NCI-H2227 treated with DMSO at 0.1 percent for 48 hours (cell line): ENCODE measurements at regions not wholly inside any gene's neighbourhood (a gene's known extent, or its start where the extent isn't known, plus 50 kb on each side); places are given as distances from the start of the nearest gene placed in this dataset.

ENCODE experiments used
- DNase-seq: peaks from one replicate; lab custom pipeline; 2025; lab: John Stamatoyannopoulos, UW

DNA sequence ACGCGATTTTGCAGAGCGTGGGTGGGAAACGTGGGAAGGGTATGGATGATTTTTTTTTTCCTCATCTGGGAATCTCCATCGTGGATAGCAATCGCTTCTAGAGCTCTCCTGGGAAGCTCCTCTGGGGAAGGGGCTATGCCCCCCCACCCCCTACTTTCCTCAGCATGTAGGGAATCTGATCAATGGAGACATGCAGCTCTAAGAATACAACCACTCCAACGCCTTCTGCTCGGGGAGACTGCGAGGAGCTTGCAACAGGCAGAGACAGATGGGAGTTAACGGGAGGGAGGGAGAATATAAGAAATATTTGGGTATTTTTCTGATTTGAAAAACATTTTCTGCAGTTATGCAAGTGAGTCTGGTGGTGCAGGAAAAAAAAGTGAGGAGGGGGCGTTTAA is 104.6 kb upstream of the HSD17B12 start:
- DNase-seq = no peak

DNA sequence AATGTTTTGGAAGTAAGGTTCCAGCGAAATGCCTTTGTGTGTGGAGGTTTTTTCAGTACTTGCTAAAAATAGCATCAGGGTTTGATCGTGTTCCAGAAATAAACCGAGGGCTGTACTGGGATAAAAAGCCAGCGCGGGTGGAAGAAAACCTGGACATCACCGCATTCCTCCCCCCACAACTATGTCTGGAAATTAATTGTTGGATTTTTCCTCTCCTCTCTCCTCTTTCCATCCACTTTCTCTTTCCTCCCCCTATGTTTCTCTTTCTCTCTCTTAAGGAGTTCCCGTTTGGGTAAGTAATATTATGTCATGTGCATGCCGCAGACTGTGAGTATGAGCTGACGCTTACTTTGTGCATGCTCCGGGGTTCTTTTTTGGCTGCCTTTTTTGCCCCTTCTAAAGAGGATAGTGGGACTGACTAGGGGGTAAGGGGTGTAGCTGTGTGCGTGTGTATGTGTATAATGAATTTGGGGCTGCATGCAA is 104.2 kb upstream of the HSD17B12 start:
- no peak for DNase-seq

DNA sequence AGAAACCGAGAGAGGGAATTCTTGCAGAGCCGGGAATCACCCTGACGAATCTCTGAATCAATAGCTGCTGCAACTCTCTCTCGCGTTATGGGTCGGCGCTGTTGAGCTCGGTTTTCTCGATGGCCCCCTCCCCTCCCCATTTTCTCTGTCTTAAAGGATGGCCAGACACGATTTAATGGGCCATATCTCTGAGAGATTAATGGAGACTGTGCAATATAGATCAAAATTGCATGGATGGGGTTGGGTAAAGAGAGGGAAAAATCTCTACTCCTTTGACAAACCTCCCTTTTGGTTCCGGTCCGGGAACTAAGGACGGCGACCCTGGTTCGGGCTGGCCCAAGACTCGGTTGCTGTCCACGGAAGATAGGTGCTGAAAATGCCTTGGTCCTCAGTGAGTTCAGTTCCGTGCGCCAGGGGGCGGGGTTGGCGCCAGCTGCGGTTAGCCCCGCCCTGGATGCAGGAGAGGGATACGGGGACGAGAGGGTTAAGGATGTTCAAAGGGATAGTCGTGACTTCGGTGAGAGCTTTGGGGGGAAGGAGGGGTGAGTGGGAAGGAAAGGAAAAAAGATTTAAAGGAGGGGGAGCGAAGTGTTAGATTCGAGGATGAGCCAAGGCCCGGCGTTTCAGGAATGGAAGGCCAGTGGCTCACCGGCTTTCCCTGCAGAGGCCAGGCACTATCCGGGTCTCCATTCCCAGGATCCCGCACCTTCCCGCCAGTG is 103.6 kb upstream of the HSD17B12 start:
- peak; percentile 27 for DNase-seq

DNA sequence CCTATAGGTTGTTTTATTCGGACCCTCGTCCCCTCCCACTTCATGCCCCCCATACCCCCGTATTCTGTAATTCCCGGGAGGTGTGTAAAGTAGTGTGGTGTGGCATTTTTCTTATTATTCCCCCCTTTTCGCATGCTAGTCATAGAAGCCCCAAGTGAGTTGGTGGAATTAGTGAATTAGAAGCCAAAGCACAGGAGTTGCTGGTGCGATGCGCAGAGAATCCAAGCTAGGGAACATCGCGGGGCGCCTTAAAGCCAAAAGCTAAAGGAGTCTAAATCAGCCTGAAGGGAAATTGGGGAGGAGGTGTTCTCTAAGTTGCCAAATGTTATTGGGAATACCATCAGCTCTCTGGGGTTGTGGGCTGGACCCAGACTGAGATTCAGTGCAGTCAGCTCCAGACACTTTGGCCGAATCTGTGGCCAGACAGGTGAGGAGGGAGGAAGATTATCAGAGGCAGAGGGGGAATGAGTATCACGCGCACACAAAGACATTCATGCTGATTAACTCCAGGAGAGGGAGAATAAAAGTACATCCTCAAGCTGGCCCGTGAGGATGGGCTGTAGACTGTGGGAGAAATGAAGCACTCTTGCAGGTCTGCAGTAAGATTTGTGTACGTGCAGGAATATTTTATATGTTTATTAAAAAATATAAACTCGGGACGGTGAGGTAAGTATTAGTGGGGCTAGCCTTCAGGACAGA is 102.8 kb upstream of the HSD17B12 start:
- no peak for DNase-seq

DNA sequence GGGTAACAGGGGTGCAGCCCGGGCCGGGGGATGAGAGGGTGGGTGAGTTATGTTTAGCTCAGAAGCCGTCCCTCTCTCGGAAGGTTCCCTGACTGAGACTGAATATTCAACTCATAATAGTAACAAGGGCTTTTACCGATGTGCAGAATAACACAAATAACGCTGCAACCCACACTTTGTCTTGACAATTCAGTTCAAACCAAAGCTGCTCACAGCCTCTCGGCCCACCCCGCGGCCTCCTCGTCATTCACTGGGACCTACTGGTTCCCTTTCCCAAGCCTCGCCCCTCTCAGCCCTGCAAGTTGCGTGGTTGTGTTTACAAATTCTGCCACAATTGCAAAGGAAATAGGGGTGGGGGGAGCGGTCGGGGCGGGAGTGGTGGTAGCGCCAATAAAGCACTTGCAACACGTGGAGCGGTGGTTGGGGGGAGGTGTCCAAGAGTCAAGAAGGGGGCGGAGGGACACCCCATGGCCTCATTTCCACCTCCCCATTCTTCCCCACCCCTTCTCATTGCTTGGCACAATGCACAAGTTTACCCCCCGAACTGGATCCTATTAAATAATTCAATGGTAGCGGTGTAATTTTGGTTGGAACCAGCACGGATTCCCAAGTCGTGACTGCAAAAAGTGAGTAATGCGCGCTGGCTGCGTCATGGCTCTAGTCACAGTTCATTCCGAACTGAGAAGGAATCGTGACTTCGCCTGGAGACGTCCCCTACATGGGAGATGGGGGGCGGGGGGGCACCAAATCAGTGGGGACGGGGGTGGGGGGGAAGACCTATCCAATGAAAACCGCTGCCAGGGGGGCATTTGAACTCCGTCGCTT is 102.0 kb upstream of the HSD17B12 start:
- no peak for DNase-seq

DNA sequence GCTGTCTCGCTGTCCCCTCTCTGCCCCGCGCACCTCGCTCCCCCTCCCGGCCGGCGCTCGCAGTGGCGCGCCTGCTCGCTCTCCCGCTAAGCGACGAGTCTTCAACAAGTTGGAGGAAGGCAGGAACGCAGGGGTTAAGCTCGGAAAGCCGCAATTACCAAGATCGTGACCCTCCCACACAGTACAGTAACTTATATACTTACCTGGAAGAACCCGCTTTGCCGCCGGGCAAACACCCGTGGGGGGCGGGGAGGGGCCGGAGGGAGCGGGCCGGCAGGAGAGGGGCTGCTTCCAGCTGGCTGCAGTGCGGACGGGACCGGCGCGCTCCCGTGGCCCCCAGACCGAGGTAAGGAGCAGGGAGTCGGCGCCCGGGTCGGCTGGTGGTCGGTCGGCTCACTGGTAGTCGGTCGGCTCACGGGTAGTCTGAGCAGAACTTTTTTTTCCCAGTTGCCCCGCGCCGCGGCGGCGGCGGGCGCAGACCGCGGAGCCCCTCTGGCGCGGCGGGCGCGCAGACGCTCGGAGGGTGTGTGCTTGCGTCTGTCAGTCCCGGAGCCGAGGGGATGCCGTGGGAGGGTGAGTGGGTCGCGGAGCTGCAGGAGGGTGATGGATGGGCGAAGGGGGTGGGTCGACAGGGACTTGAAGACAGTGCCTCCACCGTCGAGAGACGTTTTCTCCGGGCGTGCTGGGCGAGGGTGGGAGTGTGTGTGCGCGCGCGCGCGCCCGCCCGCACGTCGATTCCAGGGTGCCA is 101.2 kb upstream of the HSD17B12 start:
- DNase-seq = peak; percentile 15

- no peak for DNase-seq
Observed at GRCh38 chr11:43579919-43580276, 100.6 kb upstream of the HSD17B12 start.

DNA sequence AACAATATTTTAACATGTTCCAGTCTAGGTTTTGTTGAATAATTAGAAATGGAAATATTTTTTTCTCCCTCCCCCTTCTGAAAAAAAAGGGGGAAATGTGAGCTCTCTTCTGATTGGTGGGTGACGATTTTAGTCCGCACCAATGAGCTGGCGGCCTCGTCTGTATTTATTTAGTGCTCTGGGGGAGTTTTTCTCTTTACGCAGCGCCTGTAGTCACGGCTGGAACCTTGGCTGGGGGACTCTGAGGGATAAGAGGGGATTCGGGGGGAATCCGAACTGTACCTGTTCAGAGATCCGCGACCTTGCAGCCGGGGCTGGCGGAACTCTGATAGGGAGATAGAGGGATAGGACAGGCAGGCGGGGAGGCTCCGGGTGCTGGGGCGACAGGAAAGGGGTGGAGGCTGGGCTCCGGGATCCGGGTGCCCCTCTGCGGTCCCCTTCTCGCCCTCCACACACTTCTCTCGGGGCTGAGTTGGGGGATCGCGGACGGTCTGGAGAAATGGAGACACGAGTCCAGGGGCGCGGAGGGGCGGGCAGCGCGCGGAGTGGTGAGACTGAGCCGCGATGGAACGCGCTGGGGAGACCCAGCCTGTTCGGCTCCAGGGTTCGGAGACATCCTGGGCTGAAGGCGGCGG is 99.7 kb upstream of the HSD17B12 start:
- peak; percentile 14 for DNase-seq

DNA sequence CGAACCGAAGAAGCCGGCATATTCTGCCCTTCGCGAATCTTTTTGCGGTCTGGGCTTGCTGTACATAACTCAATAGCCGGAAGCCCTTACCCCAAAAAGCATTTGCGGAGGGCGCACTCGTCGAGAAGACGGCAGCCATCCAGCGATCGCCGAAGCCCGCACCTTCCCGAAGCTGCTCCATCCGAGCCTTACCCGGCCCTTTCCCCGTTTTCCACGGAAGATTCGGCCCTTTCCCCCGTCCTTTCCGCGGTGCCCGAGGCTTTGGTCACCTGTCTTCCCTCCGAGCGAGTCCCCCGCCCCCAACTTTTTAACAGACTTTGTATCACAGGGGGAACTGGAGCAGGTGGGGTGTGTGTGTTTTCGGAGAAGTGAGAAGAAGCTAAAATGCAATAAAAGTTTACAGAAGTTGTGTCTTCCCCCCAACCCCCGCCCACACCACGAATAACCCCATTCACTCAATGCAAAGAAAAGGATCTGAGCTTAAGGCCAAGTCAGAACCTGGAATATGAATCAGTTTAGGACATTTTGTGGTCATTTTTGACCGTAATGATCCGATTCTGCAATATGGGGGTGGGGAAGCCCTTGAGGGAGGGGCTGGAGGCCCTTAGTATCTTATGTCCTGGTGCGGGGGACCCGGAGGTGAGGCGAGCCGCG is 99.0 kb upstream of the HSD17B12 start:
- DNase-seq = no peak

DNA sequence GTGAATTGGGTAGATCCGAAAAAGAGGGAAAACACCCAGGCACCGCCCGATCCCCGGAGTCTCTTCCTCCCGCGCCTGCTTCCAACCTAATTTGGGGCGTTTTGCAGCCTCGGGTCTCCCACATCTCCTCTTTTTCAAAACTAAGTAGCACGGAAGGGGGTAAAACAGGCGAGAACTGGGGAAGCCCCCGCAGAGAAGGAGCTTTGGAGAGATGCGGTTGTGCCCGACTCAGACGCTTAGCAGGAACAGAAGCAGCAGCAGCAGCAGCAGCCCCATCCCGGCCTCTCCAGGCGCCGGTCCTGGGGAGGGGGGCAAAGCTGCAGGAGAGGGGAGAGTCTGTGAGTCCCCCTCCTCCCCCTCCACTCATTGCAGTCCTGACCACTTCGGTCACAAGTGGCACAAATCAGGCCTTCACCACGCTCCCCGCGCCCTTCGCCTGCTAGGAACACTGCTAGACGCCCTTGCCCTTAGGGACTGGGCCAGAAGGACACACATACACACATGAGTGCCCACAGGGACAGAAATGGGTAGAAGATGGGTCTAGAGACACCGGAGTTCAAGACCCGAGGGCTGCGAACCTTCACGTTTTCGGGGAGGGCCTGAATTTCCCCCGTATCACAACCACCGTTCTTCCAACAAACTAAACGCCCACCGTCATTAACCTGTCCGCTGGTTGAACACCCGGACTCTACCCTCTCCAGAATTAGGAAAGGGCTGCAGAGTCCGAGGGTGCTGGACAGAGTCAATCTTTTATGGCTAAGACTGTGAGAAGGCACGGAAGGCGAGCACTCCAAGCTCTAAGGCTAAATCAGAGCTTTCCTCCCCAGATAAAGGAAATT is 98.3 kb upstream of the HSD17B12 start:
- no peak for DNase-seq

DNA sequence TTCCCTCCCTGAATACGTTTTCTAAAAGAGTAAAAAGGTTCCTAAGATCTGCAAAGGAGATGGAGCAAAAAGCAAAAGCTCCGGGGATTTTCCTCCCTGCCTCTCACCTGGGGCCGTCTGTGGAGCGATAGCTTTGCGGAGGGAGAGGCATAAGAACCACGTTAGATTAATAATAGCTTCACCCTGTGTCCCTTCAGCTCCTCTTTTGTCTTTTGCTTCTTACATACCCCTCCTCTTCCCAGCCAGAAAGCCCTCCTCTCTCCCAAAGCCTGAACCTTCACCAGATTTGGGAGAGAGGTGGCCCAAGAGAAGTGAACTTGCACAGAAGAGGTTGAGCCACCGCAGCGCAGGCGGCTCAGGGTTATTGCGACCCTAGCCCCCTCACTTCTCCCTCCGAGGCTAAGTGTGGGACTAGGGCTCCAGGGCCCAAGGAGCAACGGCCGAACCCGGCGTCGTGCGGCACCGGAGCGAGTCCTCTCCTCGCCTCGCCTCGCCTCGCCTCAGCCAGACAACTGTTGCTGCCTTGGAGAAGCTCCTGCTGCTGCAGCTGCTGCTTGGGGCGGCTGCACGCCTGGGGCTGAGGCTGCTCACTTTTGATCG is 97.6 kb upstream of the HSD17B12 start:
- DNase-seq = no peak

DNA sequence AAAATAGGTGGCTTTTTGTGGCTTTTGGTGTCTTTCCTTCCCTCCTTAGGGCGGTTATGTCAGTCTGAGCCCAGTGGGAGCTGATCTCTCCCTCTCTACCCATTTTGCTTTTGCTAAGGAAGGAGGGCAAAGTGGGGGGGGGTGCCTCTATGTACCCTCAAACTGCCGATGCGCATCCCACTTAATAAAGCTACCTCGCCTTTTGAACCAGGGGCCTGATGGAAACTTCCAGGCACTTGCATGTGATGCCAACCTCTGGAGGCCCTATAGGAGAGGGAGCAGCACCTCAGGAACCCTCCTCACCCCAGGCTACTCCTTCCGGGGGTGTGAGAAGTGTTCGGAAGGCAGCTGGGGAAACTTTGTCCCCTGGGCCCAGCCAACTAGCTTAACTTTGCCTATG is 97.0 kb upstream of the HSD17B12 start:
- no peak for DNase-seq

DNA sequence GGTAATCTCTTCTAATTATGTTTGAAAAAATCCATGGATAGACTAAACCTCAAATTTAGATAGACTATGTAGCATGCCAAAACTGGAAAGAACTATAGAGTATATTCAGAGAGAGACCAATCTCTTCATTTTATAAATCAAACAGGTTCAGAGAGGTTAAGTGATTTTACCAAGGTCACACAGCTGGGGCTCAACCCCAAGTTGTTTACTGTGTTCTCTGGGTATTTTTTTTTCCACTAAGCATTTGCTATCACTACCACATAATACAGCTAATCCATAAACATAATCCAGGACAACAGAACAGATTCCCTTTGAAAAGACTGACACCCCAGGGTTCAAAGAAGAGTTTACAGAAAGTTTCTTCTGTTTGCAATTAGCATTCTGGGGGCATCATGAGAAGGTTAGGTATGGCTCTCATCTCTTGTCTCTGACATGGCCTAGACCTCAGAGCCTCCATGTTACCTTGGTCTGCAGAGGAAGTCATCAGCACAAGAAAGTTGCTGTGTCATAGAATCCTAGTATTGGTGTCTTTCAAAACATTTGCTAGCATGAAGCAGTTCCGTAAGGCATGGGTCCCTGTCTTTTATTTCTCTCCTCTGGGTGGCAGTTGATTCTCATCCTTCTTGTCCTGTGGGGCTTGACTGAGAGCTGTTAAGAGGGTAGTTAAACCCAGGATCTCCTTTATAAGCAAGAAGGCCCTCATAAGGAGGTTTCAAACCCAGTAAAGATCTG is 94.5 kb upstream of the HSD17B12 start:
- no peak for DNase-seq

GRCh38 chr11:43589601-43590250 is 90.8 kb upstream of the HSD17B12 start:
- no peak for DNase-seq

GRCh38 chr11:43601511-43601910 is 79.0 kb upstream of the HSD17B12 start:
- DNase-seq = no peak

GRCh38 chr11:43602670-43603069 is 77.9 kb upstream of the HSD17B12 start:
- DNase-seq = no peak

DNA sequence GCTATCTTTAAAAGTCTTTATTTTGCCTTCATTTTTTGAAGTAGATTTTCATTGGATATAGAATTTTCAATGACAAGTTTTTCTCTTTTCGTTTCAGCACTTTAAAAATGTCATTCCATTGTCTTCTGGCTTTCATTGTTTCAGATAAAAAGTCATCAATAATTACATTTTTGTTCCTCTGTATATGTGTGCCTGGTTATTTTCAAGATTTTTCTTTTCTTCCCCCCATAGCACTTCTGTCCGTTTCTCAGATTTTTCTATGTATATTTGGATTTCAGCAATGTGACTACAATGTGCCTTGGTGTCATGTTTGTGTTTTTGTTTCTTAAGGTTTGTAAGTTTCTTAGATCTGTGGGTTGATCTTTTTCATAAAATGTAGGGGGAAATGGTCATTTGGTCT is 66.3 kb upstream of the HSD17B12 start:
- no peak for DNase-seq

- DNase-seq = no peak
Observed at GRCh38 chr11:43619863-43620505, 60.6 kb upstream of the HSD17B12 start.
